ENCODE measurements at regions not wholly inside any gene's neighbourhood (a gene's known extent, or its start where the extent isn't known, plus 50 kb on each side); places are given as distances from the start of the nearest gene placed in this dataset.

DNA sequence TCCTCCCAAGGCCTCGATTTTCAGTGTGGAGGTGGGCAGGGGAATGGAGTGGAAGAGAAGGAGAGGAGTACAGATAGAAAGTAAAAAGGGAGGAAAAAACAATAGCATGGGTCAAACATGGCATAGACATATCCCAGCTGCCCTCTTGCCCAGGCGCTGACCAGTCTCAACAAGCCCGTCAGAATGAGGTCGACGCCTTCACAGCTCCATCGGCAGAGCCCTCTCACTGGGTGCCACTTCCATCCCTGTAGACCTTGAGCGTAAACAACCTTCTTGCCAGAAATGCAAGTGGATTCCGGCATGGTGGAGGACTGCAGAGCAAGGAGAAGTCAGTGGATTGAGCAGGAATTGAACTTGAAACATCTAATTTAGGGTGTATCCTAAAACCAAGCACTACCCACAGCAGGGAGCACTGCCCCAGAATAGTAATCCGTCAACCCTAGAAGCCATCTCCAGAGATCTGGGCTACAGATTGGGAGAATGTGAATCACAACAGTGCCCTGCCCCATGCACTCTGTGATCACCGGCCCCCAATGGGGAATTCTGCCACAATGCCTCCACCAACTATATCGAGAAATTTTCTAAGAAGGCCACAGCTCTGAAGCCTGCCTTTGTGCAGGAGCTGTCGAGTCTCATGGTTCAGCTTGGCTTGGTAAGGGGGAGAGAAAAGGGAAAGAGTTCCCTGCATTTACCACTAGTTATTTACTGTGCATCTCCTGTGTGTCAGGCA lies 190.1 kb downstream of the UACA start:
- intact Hi-C loops (cut with micrococcal nuclease; ENCODE audit: unreplicated experiment), result no loop called here
- BruUV-seq (replicated peaks), result no TSS peak
- H3K4me2 ChIP-seq (ENCODE audit: low read length), result no peak overlapping the region
- DNase-seq (ENCODE audit: low spot score), result no peak
- no peaks in the 10 kb centered on the region for H3K9me2 ChIP-seq (ENCODE audit: insufficient read depth, low read length)
- no peaks in the 10 kb centered on the region for H3K36me3 ChIP-seq (ENCODE audit: insufficient read depth, low read length)
- no peaks in the 10 kb centered on the region for H3K79me2 ChIP-seq (ENCODE audit: insufficient read depth, low read depth, low read length)
- no peaks in the 10 kb centered on the region for H3K4me1 ChIP-seq (ENCODE audit: insufficient read depth, low read length, poor library complexity, severe bottlenecking)
- no peak overlapping the region for H3K4me3 ChIP-seq (ENCODE audit: low read depth, low read length, poor library complexity, severe bottlenecking)
- TF ChIP-seq EZH2phosphoT487 (IDR thresholded peaks at IDR 0.05; ENCODE audit: borderline replicate concordance, low read depth, low read length), result no peak
- TF ChIP-seq, protein P1, sequence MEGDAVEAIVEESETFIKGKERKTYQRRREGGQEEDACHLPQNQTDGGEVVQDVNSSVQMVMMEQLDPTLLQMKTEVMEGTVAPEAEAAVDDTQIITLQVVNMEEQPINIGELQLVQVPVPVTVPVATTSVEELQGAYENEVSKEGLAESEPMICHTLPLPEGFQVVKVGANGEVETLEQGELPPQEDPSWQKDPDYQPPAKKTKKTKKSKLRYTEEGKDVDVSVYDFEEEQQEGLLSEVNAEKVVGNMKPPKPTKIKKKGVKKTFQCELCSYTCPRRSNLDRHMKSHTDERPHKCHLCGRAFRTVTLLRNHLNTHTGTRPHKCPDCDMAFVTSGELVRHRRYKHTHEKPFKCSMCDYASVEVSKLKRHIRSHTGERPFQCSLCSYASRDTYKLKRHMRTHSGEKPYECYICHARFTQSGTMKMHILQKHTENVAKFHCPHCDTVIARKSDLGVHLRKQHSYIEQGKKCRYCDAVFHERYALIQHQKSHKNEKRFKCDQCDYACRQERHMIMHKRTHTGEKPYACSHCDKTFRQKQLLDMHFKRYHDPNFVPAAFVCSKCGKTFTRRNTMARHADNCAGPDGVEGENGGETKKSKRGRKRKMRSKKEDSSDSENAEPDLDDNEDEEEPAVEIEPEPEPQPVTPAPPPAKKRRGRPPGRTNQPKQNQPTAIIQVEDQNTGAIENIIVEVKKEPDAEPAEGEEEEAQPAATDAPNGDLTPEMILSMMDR (conservative IDR thresholded peaks at IDR 0.05; ENCODE audit: low read length), result no peak
- no peak overlapping the region for H3K27ac ChIP-seq (ENCODE audit: low read depth, low read length, poor library complexity, severe bottlenecking)
- H4K20me1 ChIP-seq (ENCODE audit: insufficient read depth, low read length), result no peaks in the 10 kb centered on the region
- CTCF ChIA-PET (ENCODE audit: unreplicated experiment), result no interaction called here
- H2AFZ ChIP-seq (ENCODE audit: low read length), result no peak overlapping the region
- POLR2A ChIA-PET, result no interaction called here
- H3K9me3 ChIP-seq (ENCODE audit: low read length), result no peaks in the 10 kb centered on the region

DNA sequence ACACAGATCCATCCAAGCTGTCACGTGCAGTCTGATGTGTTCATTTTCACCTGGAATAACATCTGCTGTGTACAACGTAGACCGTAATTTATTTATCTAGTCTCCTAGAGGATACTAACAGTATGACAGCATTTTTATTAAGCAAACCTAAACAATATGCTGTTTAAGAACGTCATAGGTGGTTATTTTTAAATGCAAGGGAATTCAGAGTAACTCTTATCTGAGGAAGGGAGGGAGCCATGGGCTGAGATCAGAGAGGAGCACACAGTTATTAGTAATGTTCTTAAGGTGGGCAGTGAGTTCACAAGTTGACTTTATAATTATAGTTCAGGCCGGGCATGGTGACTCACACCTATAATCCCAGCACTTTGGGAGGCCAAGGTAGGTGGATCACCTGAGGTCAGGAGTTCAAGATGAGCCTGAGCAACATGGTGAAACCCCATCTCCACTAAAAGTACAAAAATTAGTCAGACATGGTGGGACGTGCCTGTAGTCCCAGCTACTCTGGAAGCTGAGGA lies 193.6 kb downstream of the UACA start:
- no peak overlapping the region for H2AFZ ChIP-seq (ENCODE audit: low read length)
- POLR2A ChIA-PET, result no interaction called here

More for the DNA sequence above, 193.6 kb downstream of the UACA start:
- Histone ChIP-seq H3K36me3 (ENCODE audit: insufficient read depth, low read length) (no peaks in the 10 kb centered on the region), H4K20me1 (ENCODE audit: insufficient read depth, low read length) (no peaks in the 10 kb centered on the region), H3K9me3 (ENCODE audit: low read length) (no peaks in the 10 kb centered on the region), H3K9me2 (ENCODE audit: insufficient read depth, low read length) (no peaks in the 10 kb centered on the region), H3K4me3 (ENCODE audit: low read depth, low read length, poor library complexity, severe bottlenecking) (no peak overlapping the region), H3K4me2 (ENCODE audit: low read length) (no peak overlapping the region), H3K79me2 (ENCODE audit: insufficient read depth, low read depth, low read length) (no peaks in the 10 kb centered on the region), H3K4me1 (ENCODE audit: insufficient read depth, low read length, poor library complexity, severe bottlenecking) (no peaks in the 10 kb centered on the region), H3K27ac (ENCODE audit: low read depth, low read length, poor library complexity, severe bottlenecking) (no peak overlapping the region)
- no peak for DNase-seq (ENCODE audit: low spot score)
- CTCF ChIA-PET (ENCODE audit: unreplicated experiment), result no interaction called here
- intact Hi-C loops (cut with micrococcal nuclease; ENCODE audit: unreplicated experiment), result no loop called here
- TF ChIP-seq, protein P1 (conservative IDR thresholded peaks at IDR 0.05; ENCODE audit: low read length), result no peak
- no peak for TF ChIP-seq EZH2phosphoT487 (IDR thresholded peaks at IDR 0.05; ENCODE audit: borderline replicate concordance, low read depth, low read length)
- no TSS peak for BruUV-seq (replicated peaks)

All from OCI-LY7 (cell line).